ENCODE measurements at regions not wholly inside any gene's neighbourhood (a gene's known extent, or its start where the extent isn't known, plus 50 kb on each side); places are given as distances from the start of the nearest gene placed in this dataset.

DNA sequence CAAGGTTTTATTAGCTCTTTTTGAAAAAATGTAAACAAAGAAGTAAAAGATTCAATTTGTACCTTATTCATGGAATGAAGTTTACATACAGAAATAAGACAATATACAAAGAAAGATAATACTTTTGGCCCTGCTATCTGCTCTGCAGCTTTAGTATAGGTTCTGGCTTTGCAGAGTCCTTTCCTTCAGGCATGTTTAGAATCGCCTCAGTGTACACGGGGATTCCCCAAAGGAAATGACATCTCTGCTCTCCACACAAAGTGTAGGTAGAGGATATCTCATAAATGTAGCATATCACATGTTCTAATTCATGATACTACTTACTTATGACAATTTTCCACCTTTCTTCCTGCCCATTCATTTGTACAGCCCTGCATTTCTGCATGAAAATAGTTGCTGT, 222.6 kb upstream of the DPYD start:
- Histone ChIP-seq H3K9me3 (ENCODE audit: control insufficient read depth in 1 of 2, insufficient read depth in 1 of 2, low read length in 2 of 2) (no peaks in the 10 kb centered on the region), H3K27ac (ENCODE audit: low read depth in 1 of 2, low read length in 2 of 2) (no peak overlapping the region), H3K27me3 (ENCODE audit: control insufficient read depth in 1 of 2, insufficient read depth in 2 of 2, low read length in 2 of 2) (no peaks in the 10 kb centered on the region), H3K36me3 (ENCODE audit: insufficient read depth, low read length) (no peaks in the 10 kb centered on the region), H3K4me3 (ENCODE audit: low read length) (no peak overlapping the region), H3K4me1 (ENCODE audit: insufficient read depth, low read length) (no peaks in the 10 kb centered on the region)
- Mint-ChIP-seq H3K27ac (no peak overlapping the region), H3K9me3 (no peaks in the 10 kb centered on the region), H3K4me3 (no peak overlapping the region), H3K4me1 (ENCODE audit: low read depth) (no peaks in the 10 kb centered on the region), H3K36me3 (ENCODE audit: low read depth) (no peaks in the 10 kb centered on the region), H3K27me3 (no peaks in the 10 kb centered on the region)
- TF ChIP-seq, protein P1, sequence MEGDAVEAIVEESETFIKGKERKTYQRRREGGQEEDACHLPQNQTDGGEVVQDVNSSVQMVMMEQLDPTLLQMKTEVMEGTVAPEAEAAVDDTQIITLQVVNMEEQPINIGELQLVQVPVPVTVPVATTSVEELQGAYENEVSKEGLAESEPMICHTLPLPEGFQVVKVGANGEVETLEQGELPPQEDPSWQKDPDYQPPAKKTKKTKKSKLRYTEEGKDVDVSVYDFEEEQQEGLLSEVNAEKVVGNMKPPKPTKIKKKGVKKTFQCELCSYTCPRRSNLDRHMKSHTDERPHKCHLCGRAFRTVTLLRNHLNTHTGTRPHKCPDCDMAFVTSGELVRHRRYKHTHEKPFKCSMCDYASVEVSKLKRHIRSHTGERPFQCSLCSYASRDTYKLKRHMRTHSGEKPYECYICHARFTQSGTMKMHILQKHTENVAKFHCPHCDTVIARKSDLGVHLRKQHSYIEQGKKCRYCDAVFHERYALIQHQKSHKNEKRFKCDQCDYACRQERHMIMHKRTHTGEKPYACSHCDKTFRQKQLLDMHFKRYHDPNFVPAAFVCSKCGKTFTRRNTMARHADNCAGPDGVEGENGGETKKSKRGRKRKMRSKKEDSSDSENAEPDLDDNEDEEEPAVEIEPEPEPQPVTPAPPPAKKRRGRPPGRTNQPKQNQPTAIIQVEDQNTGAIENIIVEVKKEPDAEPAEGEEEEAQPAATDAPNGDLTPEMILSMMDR (IDR thresholded peaks at IDR 0.05): no peak
- ATAC-seq (ENCODE audit: poor library complexity): no peak
- POLR2A ChIA-PET: no interaction called here
- DNase-seq: no peak
- intact Hi-C loops (cut with DNase I, micrococcal nuclease): no loop called here
- CTCF ChIA-PET: no interaction called here

DNA sequence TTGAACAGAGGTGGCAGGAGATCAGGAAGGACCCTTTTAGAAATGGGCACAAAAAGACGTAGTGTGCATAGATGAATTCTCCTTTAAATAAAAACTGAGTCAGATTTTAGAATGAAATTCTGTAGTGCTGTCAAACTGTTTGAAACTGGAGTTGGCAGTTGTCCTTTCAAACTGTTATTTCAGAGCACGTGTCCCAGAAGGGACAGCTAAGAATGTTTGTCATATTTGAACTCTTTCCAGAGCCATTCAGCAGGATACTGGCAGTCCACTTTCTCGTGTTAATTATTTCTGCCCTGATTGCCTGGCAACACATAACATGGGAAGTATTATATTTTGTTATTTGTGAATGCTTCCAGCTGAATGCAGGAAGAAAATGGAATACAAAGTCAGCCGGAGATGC, 212.3 kb upstream of the DPYD start:
- Mint-ChIP-seq H3K4me3 (no peak overlapping the region), H3K27me3 (no peaks in the 10 kb centered on the region), H3K9me3 (no peaks in the 10 kb centered on the region), H3K4me1 (ENCODE audit: low read depth) (no peaks in the 10 kb centered on the region), H3K36me3 (ENCODE audit: low read depth) (no peaks in the 10 kb centered on the region), H3K27ac (no peak overlapping the region)
- Histone ChIP-seq H3K4me1 (ENCODE audit: insufficient read depth, low read length) (no peaks in the 10 kb centered on the region), H3K27ac (ENCODE audit: low read depth in 1 of 2, low read length in 2 of 2) (no peak overlapping the region), H3K27me3 (ENCODE audit: control insufficient read depth in 1 of 2, insufficient read depth in 2 of 2, low read length in 2 of 2) (no peaks in the 10 kb centered on the region), H3K9me3 (ENCODE audit: control insufficient read depth in 1 of 2, insufficient read depth in 1 of 2, low read length in 2 of 2) (no peaks in the 10 kb centered on the region), H3K36me3 (ENCODE audit: insufficient read depth, low read length) (no peaks in the 10 kb centered on the region), H3K4me3 (ENCODE audit: low read length) (no peak overlapping the region)
- intact Hi-C loops (cut with DNase I, micrococcal nuclease): no loop called here
- DNase-seq (no peak), ATAC-seq (ENCODE audit: poor library complexity) (no peak)
- CTCF ChIA-PET: no interaction called here
- POLR2A ChIA-PET: no interaction called here
- TF ChIP-seq, protein P1 (IDR thresholded peaks at IDR 0.05): no peak

DNA sequence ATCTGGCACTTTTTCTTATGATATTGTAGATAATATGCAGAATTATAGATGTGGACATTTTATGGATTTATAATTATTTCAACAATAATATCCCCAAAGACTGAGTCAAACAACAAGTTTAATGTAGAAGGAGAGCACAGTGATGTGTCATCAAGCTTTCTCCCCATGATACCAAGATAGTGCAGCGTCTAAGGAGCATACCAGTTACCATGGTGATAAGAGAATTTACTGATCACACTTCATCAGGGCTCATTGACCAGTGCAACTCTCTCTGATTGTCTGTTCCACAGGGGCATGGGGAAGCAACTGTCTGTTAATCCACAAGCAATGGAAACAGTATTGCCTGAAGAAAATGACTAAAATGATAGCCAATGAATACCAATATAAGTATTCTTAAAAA, 209.6 kb upstream of the DPYD start:
- H3K4me1 Mint-ChIP-seq (ENCODE audit: low read depth): no peaks in the 10 kb centered on the region
- H3K27me3 Mint-ChIP-seq: no peaks in the 10 kb centered on the region
- Histone ChIP-seq H3K36me3 (ENCODE audit: insufficient read depth, low read length) (no peaks in the 10 kb centered on the region), H3K27me3 (ENCODE audit: control insufficient read depth in 1 of 2, insufficient read depth in 2 of 2, low read length in 2 of 2) (no peaks in the 10 kb centered on the region), H3K27ac (ENCODE audit: low read depth in 1 of 2, low read length in 2 of 2) (no peak overlapping the region), H3K9me3 (ENCODE audit: control insufficient read depth in 1 of 2, insufficient read depth in 1 of 2, low read length in 2 of 2) (no peaks in the 10 kb centered on the region), H3K4me1 (ENCODE audit: insufficient read depth, low read length) (no peaks in the 10 kb centered on the region), H3K4me3 (ENCODE audit: low read length) (no peak overlapping the region)
- H3K9me3 Mint-ChIP-seq: no peaks in the 10 kb centered on the region
- ChIA-PET CTCF (no interaction called here), POLR2A (no interaction called here)
- no peak for ATAC-seq (ENCODE audit: poor library complexity)
- no peak overlapping the region for H3K4me3 Mint-ChIP-seq
- intact Hi-C loops (cut with DNase I, micrococcal nuclease): no loop called here
- H3K27ac Mint-ChIP-seq: no peak overlapping the region
- DNase-seq: no peak
- H3K36me3 Mint-ChIP-seq (ENCODE audit: low read depth): no peaks in the 10 kb centered on the region
- TF ChIP-seq, protein P1 (IDR thresholded peaks at IDR 0.05): no peak

All from CD4-positive, alpha-beta T cell (primary cell).